C4-2B (cell line): ENCODE measurements at regions not wholly inside any gene's neighbourhood (a gene's known extent, or its start where the extent isn't known, plus 50 kb on each side); places are given as distances from the start of the nearest gene placed in this dataset.
"Not testable (repeated sequence)": the region's sequence is repeated elsewhere in the genome, so short reads cannot be mapped to it uniquely, and the experiment has no call there.

Experiments
- H3K27ac ChIP-seq: fragments of 450-650 bp; 2 replicates; pipeline ENCODE4 v1.5.1; 2017
- ZFX ChIP-seq: fragments of 450-650 bp; IDR thresholded peaks from 2 replicates; pipeline ENCODE4 v1.6.1; 2017
- TF ChIP-seq, protein P1 (sequence below): fragments of 450-650 bp; conservative IDR thresholded peaks from 2 replicates; pipeline ENCODE4 v1.5.1; 2017; ENCODE audit warnings: mild to moderate bottlenecking

DNA sequence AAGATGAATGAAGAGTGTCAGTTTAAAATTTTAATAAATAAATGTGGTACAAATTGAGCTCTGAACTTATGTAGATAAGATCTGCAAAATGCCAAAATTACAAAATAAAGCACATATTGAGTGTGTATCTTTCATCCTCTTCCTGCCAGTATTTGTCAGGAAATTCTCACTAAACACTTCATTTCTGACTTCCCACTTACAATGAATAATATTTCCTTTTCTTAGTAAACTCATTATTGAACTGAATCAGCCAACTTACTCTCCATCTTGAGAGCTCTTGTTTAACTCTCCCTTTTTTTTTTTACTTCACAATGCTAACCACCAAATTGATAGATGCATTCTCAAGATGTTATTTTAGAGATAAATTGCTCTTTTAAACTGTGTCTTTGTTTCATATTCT, 1230.2 kb downstream of the JRKL start:
- H3K27ac ChIP-seq = no peak overlapping the region
- TF ChIP-seq ZFX = no peak
- TF ChIP-seq, protein P1, sequence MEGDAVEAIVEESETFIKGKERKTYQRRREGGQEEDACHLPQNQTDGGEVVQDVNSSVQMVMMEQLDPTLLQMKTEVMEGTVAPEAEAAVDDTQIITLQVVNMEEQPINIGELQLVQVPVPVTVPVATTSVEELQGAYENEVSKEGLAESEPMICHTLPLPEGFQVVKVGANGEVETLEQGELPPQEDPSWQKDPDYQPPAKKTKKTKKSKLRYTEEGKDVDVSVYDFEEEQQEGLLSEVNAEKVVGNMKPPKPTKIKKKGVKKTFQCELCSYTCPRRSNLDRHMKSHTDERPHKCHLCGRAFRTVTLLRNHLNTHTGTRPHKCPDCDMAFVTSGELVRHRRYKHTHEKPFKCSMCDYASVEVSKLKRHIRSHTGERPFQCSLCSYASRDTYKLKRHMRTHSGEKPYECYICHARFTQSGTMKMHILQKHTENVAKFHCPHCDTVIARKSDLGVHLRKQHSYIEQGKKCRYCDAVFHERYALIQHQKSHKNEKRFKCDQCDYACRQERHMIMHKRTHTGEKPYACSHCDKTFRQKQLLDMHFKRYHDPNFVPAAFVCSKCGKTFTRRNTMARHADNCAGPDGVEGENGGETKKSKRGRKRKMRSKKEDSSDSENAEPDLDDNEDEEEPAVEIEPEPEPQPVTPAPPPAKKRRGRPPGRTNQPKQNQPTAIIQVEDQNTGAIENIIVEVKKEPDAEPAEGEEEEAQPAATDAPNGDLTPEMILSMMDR = no peak

DNA sequence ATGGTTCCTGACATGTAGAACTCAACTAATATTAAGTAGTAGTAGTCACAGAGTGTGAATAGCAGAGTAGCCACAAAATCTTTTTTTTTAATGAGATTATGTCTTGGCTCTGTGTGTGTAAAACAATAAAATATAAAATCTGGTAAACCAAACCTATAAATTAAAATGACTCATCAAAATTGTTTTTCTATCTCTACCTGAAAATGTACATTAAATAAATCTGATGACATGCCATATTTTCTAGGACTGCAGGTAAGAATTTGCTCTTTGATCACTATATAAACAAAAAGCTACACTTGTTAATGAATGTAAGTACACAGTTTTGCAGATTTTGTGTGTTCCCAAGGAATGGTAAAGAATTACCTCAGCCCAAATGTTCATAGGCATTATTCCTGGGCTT, 1231.5 kb downstream of the JRKL start:
- TF ChIP-seq, protein P1 = no peak
- no peak for TF ChIP-seq ZFX
- H3K27ac ChIP-seq = no peak overlapping the region

DNA sequence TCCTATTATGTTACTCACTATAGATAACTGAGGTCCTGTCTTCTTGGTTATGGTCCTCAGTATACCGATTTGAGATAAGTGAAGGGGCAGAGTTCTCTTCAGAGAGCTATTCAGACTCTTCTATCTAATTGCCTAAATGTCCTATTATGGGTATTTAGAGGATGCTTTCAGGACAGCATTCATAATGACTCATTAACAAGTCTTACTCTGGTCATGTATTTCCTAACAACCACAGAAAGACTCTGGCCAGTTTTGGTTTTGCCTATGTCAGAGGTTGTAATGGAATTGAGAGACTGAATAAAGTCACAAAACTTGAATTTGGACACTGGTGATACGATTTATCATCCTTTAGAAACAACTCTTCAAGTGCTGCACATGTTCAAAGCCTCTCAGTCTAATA, 1233.0 kb downstream of the JRKL start:
- H3K27ac ChIP-seq = no peak overlapping the region
- TF ChIP-seq, protein P1 = no peak
- no peak for TF ChIP-seq ZFX

DNA sequence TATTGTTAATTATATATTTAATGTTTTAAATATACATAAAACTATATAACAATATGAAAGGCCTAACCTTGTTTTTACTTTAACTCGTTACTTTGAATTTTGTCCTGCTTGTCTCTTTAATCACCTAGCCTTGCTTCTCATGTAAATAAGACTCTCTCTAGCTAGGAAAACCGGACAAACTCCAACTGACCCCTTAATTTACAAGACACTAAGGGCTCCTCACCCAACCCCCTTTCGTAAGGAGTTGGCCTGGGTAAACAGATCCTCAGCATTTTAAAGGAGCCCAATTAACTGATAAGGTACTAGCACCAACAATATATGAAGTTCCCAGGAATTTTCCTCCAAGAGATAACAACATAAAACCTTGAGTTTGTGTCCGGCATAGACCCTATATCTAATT, 1246.9 kb downstream of the JRKL start:
- not testable (repeated sequence) for H3K27ac ChIP-seq

DNA sequence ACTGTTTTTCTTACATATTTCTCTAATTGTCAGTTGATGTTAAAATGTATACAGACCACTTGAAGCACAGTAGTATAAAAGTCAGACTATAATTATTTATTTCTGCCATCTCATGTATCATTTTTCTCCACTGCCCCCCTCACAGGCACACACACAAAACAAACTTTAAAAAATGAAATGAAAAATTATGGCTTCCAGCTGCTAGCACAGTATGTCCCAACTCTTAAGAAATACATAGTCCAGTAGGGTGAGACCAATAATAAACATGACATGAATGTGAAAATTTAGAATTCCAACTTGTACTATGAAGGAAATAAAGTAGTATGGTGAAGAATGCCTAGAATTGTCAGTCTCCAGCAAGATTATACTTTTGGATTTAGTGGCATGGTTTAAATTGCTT, 1247.9 kb downstream of the JRKL start:
- H3K27ac ChIP-seq = no peak overlapping the region
- TF ChIP-seq, protein P1 = no peak
- TF ChIP-seq ZFX = no peak

DNA sequence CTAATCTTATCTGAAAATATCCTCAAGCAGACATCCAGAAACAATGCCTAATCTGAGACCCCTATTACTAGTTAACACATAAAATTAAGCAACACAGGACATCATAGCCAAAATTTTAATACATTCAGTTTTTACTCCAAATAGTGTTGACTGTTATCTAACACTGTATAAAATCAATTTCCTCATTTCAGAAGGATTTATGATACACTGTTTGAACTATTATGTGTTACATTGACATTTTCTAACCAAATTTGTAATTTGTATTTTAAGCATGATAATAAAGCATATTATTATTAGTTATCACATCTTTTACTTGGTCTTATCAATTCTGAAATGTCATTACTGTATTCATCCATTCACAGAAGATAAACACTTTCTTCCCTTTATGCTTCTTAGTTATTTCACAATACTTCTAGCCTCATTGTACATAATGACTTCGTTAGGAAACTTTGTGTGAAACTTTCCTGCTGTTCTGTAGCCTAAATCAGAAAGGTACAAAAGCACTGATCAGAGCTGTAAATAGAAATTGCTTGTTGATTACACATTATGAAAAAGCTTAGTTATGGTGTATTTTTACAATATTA, 1248.9 kb downstream of the JRKL start:
- TF ChIP-seq, protein P1 = no peak
- TF ChIP-seq ZFX = no peak
- no peak overlapping the region for H3K27ac ChIP-seq

DNA sequence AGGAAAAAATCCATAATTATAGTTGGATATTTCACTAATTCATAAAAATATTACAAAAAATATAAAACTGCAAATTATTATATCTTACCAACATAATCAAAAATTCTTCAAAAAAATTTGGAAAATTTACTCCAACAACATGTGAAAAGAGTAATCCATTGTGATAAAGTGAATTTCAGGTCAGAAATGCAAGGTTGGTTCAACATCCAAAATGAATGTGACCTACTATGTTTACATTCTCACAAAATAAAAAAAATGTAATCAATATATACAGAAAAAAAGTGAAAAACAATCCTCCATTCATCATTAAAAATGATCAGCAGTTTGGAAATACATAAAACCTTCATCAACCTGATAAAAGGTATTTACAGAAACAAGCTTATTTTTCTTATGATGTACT, 1252.2 kb downstream of the JRKL start:
- no peak overlapping the region for H3K27ac ChIP-seq
- TF ChIP-seq, protein P1 = no peak
- TF ChIP-seq ZFX = no peak

DNA sequence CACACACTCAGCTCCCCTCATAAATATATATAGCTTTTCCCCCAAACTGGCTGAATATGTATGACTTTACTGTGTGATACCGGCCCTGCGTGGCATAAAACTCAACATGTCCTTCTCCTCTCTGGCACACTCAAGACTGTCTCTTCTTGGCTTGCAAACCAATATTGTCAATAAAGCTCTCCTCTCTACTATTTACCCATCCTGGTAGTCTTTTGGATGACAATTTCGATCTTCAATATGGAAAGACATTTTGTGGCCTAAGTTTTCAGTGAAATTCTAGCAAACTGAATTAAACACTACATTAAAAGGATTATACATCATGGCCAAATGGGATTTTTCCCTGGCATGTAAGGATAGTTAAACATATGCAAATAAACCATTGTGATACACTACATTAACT, 1255.9 kb downstream of the JRKL start:
- no peak overlapping the region for H3K27ac ChIP-seq
- TF ChIP-seq, protein P1 = no peak
- TF ChIP-seq ZFX = no peak
